ENCODE measurements at regions not wholly inside any gene's neighbourhood (a gene's known extent, or its start where the extent isn't known, plus 50 kb on each side); places are given as distances from the start of the nearest gene placed in this dataset.

- Histone ChIP-seq H2AFZ (ENCODE audit: low read length) (no peak overlapping the region), H3K4me3 (replicated peaks in 1 of 3; ENCODE audit: insufficient read depth in 1 of 3, low read depth in 2 of 3, low read length in 3 of 3) (no peak overlapping the region), H3K4me2 (ENCODE audit: low read depth, low read length) (no peak overlapping the region), H3K4me1 (ENCODE audit: insufficient read depth, low read length) (no peaks in the 10 kb centered on the region), H3K27me3 (ENCODE audit: control insufficient read depth in 1 of 2, insufficient read depth in 2 of 2, low read length in 2 of 2) (no peaks in the 10 kb centered on the region), H4K20me1 (ENCODE audit: insufficient read depth, low read length) (no peaks in the 10 kb centered on the region), H3K9ac (ENCODE audit: insufficient read depth, low read depth, low read length) (no peak overlapping the region), H3K36me3 (replicated peaks in 1 of 2; ENCODE audit: control insufficient read depth in 1 of 2, insufficient read depth in 2 of 2, low read length in 2 of 2) (no peaks in the 10 kb centered on the region), H3K27ac (ENCODE audit: extremely low read length, insufficient read depth, low read length) (no peak overlapping the region), H3K9me3 (ENCODE audit: low read length) (no peaks in the 10 kb centered on the region), H3K79me2 (ENCODE audit: insufficient read depth, low read length) (no peaks in the 10 kb centered on the region)
- CTCF ChIA-PET (ENCODE audit: low intra/inter-chr PET ratio, low total read pairs) = no interaction called here
- ATAC-seq (no peak), DNase-seq (ENCODE audit: low spot score) (no peak), FAIRE-seq (no peak)
- TF ChIP-seq PRPF4 (IDR thresholded peaks at IDR 0.05; ENCODE audit: low read depth, low read length, poor library complexity, severe bottlenecking) (no peak), FOXO1 (CRISPR knock-in tag; IDR thresholded peaks at IDR 0.05) (no peak), SMC3 (IDR thresholded peaks at IDR 0.05; ENCODE audit: low read length) (no peak), ZHX2 (IDR thresholded peaks at IDR 0.05; ENCODE audit: low read depth) (no peak), ZHX2 (CRISPR knock-in tag; IDR thresholded peaks at IDR 0.05; ENCODE audit: borderline replicate concordance) (no peak), HMG20A (CRISPR knock-in tag; IDR thresholded peaks at IDR 0.05; ENCODE audit: borderline replicate concordance) (no peak), KLF16 (CRISPR knock-in tag; IDR thresholded peaks at IDR 0.05) (no peak), ZNF160 (CRISPR knock-in tag; IDR thresholded peaks at IDR 0.05) (no peak)
- 13% methylated on average over 1 of the region's 1 CpG for WGBS (ENCODE audit: low lambda C conversion rate)
- in situ Hi-C loops (cut with HindIII; ENCODE audit: extremely low pct_ligation_motif_present, low pct_unique_long_range_greater_than_20kb) (no loop called here), intact Hi-C loops (cut with micrococcal nuclease; ENCODE audit: unreplicated experiment) (no loop called here)
- POLR2A ChIA-PET = no interaction called here
- no TSS peak for BruUV-seq (replicated peaks)
Measured at GRCh38 chr12:24222968-24223367, 273.5 kb upstream of the SOX5 start.

Data from HepG2 (cell line).